Colonic mucosa (tissue), 4 donors: ENCODE measurements at regions not wholly inside any gene's neighbourhood (a gene's known extent, or its start where the extent isn't known, plus 50 kb on each side); places are given as distances from the start of the nearest gene placed in this dataset.

Experiments used
- DNase-seq: peaks from one replicate; pipeline ENCODE4 v3.0.0-alpha.2; 2020
- H3K27ac ChIP-seq: fragments of 200-600 bp; one replicate; pipeline ENCODE4 v1.8.0; 2021
- H3K27me3 ChIP-seq: fragments of 200-600 bp; one replicate; pipeline ENCODE4 v1.8.0; 2021
- H3K36me3 ChIP-seq: fragments of 200-600 bp; one replicate; pipeline ENCODE4 v1.8.0; 2021
- H3K4me1 ChIP-seq: fragments of 200-600 bp; one replicate; pipeline ENCODE4 v1.8.0; 2021; ENCODE audit warnings: mild to moderate bottlenecking
- H3K4me3 ChIP-seq: fragments of 200-600 bp; one replicate; pipeline ENCODE4 v1.8.0; 2021
- H3K9ac ChIP-seq, 2 donors: one replicate each; pipeline ENCODE4 v1.7.0; 2013; ENCODE audit warnings: control low read depth in 2 of 2, low read depth in 2 of 2, low read length in 2 of 2
- H3K9me3 ChIP-seq: fragments of 200-600 bp; one replicate; pipeline ENCODE4 v1.8.0; 2021
- intact Hi-C: fragments of 100-400 bp; cut with DNase I; formaldehyde crosslinking; loops from one replicate; pipeline ENCODE4 v1.14.1; 2022
- TF ChIP-seq, protein P1 (sequence below): fragments of 200-600 bp; IDR thresholded peaks from one replicate; pipeline ENCODE4 v1.8.0; 2022; ENCODE audit warnings: antibody characterized with exemption, mild to moderate bottlenecking
- donor health status: healthy.
- donor health status: DM: no; HTN: no; CAD: no.
- donor health status: DM: no; HTN: no; CAD: no.

DNA sequence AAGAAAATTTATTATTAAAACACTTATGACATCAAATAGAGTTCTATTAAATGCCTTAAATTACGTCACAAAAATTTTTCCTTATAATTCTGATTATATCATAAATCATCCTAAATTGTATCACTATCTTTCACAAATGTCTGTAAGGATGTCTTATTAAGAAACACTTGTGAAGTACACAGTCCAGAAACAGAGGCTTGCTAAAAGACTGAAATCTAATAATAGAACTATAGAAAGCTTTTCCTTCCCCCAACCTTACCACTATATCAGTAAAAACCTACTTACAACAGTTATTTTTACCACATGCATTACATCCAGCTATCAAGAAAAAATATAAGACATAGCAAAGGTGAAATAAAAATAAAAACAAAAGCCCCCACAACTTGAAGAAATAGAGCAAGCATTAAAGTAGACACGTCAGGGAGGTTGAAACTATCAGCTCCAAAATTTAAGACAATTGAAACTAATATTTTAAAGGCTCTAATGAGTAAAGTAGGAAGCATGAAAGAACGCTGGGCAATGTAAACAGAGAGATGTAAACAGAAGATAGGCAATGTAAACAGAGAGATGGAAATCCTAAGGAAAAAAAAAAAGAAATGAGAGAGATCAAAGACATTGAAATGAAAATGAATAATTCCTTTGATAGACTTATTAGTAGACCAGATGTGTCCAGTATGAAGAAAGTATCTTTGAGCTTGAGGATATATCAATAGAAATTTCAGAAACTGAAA is 94.9 kb upstream of the TECRL start:
- intact Hi-C loops = no loop called here
- DNase-seq = no peak
- Histone ChIP-seq H3K27me3 (no peaks in the 10 kb centered on the region), H3K4me1 (no peaks in the 10 kb centered on the region), H3K9me3 (no peaks in the 10 kb centered on the region), H3K27ac (no peak overlapping the region), H3K36me3 (no peaks in the 10 kb centered on the region), H3K9ac (no peak overlapping the region), H3K4me3 (no peak overlapping the region)
- TF ChIP-seq, protein P1, sequence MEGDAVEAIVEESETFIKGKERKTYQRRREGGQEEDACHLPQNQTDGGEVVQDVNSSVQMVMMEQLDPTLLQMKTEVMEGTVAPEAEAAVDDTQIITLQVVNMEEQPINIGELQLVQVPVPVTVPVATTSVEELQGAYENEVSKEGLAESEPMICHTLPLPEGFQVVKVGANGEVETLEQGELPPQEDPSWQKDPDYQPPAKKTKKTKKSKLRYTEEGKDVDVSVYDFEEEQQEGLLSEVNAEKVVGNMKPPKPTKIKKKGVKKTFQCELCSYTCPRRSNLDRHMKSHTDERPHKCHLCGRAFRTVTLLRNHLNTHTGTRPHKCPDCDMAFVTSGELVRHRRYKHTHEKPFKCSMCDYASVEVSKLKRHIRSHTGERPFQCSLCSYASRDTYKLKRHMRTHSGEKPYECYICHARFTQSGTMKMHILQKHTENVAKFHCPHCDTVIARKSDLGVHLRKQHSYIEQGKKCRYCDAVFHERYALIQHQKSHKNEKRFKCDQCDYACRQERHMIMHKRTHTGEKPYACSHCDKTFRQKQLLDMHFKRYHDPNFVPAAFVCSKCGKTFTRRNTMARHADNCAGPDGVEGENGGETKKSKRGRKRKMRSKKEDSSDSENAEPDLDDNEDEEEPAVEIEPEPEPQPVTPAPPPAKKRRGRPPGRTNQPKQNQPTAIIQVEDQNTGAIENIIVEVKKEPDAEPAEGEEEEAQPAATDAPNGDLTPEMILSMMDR = no peak

DNA sequence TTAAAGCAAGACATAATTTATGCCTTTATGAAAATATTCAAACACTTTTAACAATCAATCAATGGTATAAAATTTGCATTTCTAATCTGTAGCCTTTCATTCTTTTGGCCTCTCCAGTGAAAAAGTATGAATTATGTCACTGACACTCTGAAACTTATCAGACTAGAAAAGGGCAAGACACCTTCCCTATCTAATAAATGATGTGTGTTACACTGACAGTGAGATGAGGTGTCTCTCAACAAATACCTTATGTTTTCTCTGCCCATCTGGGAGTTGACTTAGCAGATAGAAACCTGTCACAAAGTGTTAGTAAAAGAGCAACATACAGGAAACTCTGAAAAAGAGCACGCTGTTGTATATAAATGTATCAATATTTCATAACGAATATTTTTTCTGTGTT is 94.2 kb upstream of the TECRL start:
- Histone ChIP-seq H3K36me3 (no peaks in the 10 kb centered on the region), H3K4me1 (no peaks in the 10 kb centered on the region), H3K27me3 (no peaks in the 10 kb centered on the region), H3K27ac (no peak overlapping the region), H3K9ac (no peak overlapping the region), H3K4me3 (no peak overlapping the region), H3K9me3 (no peaks in the 10 kb centered on the region)
- TF ChIP-seq, protein P1 = no peak
- DNase-seq = no peak
- intact Hi-C loops = no loop called here

DNA sequence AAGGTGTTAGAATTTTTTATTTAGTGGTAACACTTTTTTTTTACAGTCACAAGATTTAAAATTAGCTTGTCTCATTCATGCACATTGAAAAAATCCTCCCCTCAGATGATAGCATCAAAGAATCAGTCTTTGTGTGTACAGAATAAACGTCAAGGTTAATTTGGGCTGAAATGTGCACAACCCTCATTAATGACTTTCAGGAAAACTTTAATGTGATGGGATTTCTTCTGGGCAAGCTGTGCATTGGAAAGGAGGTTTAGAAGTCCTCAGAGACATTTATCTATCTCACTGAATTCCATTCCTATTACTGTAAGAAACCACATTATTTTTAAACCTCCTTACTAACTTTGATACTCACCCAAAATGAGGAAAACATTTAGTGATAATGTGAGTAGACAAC is 88.2 kb upstream of the TECRL start:
- intact Hi-C loops = no loop called here
- Histone ChIP-seq H3K9me3 (no peaks in the 10 kb centered on the region), H3K9ac (no peak overlapping the region), H3K27me3 (no peaks in the 10 kb centered on the region), H3K36me3 (no peaks in the 10 kb centered on the region), H3K4me1 (no peaks in the 10 kb centered on the region), H3K4me3 (no peak overlapping the region), H3K27ac (no peak overlapping the region)
- TF ChIP-seq, protein P1 = no peak
- no peak for DNase-seq

DNA sequence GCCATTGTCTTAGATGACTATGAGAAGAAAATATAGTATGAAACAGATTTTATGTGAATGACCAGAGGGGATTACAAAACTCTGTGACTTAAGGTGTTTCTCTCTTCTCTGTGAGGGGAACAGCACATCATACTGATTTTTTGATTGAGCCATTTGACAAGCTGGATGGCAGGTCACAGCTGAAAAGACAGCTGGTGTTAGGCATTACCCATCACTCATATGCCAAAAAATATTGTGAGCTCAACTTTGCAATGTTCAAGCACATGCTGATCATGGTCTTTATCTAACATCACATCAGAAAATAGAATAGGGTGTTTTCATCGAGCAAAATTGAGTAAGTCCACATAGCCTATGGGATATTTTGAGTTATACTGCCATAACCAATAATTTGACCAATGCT is 86.7 kb upstream of the TECRL start:
- Histone ChIP-seq H3K4me3 (no peak overlapping the region), H3K27me3 (no peaks in the 10 kb centered on the region), H3K9me3 (no peaks in the 10 kb centered on the region), H3K27ac (no peak overlapping the region), H3K4me1 (no peaks in the 10 kb centered on the region), H3K36me3 (no peaks in the 10 kb centered on the region), H3K9ac (no peak overlapping the region)
- intact Hi-C loops = no loop called here
- no peak for DNase-seq
- TF ChIP-seq, protein P1 = no peak

DNA sequence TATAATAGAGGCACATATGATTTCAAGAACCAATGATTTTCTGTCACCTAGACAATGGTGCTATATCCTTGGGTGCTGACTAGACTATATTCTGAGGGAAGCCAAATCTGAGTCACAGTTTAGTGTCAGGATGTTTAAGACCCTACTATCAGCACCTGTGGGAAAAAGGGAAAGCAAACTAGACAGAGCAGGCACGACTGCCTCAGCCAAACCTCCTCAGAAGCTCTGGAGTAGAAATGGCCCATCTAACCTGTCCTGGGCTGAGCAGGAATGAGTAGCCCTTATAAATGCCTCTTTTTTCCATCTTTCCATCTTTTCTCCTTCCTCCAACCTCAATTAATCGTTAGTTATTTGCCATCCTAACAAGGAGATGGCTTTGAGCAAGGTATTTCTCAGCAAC is 80.4 kb upstream of the TECRL start:
- Histone ChIP-seq H3K36me3 (no peaks in the 10 kb centered on the region), H3K9me3 (no peaks in the 10 kb centered on the region), H3K4me1 (no peaks in the 10 kb centered on the region), H3K4me3 (no peak overlapping the region), H3K9ac (no peak overlapping the region), H3K27ac (no peak overlapping the region), H3K27me3 (no peaks in the 10 kb centered on the region)
- intact Hi-C loops = no loop called here
- TF ChIP-seq, protein P1 = no peak
- DNase-seq = no peak
